NB4 (cell line): ENCODE measurements at regions not wholly inside any gene's neighbourhood (a gene's known extent, or its start where the extent isn't known, plus 50 kb on each side); places are given as distances from the start of the nearest gene placed in this dataset.

Experiments
- POLR2A ChIP-seq: IDR thresholded peaks from 2 replicates; pipeline ENCODE4 v1.6.1; 2011; ENCODE audit warnings: mild to moderate bottlenecking; ENCODE audit not compliant: insufficient read length; ENCODE audit errors: extremely low read depth
- TF ChIP-seq, protein P1 (sequence below): IDR thresholded peaks from one replicate; pipeline ENCODE4 v1.5.1; 2012; ENCODE audit warnings: low read depth, low read length

DNA sequence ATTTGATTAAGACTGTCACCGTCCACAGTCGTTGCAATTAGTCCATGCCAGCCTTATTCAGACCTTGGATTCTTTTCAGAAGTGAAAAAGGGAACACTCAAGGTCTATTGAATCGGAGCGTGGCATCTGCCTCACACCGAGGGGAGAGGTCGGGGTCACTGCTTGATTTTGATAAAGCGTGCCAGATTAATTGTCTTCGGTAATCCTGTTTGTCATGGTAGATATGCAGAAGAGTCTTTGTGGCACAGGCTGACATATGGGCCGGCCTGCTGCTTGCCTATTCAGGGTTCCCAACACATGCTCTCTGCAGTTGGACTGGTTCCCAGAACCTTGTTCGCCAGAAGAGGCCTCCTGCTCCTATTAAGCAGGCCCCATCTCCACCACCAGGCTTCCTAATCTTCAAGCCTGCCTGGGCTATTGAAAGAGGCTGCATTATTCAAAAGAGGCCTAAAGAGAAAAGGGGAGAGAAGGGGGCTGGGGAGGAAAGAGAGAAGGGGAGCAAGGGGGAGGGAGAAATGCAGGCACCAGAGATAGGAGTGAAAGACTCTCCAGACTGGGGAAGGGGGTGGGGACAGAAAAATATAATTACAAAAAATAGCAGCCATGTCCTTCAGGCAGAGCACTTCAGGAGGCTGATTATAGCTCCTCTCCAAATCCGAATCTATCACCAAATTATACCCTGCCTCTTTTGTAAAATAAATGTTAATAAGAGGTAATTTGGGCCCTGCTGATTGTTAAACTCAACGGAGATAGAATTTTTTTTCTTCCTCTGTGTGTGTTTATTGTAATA is 611.3 kb downstream of the HDGFL1 start:
- TF ChIP-seq, protein P1, sequence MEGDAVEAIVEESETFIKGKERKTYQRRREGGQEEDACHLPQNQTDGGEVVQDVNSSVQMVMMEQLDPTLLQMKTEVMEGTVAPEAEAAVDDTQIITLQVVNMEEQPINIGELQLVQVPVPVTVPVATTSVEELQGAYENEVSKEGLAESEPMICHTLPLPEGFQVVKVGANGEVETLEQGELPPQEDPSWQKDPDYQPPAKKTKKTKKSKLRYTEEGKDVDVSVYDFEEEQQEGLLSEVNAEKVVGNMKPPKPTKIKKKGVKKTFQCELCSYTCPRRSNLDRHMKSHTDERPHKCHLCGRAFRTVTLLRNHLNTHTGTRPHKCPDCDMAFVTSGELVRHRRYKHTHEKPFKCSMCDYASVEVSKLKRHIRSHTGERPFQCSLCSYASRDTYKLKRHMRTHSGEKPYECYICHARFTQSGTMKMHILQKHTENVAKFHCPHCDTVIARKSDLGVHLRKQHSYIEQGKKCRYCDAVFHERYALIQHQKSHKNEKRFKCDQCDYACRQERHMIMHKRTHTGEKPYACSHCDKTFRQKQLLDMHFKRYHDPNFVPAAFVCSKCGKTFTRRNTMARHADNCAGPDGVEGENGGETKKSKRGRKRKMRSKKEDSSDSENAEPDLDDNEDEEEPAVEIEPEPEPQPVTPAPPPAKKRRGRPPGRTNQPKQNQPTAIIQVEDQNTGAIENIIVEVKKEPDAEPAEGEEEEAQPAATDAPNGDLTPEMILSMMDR = no peak
- no peak for TF ChIP-seq POLR2A
